ENCODE measurements at regions not wholly inside any gene's neighbourhood (a gene's known extent, or its start where the extent isn't known, plus 50 kb on each side); places are given as distances from the start of the nearest gene placed in this dataset.

GRCh38 chr13:47279920-47280319 lies 383.1 kb upstream of the HTR2A start:
- TF ChIP-seq POLR2A (IDR thresholded peaks at IDR 0.05; ENCODE audit: low read depth) (no peak), POLR2AphosphoS5 (IDR thresholded peaks at IDR 0.05) (no peak), CTCF (IDR thresholded peaks at IDR 0.05) (no peak)

All from esophagus muscularis mucosa (tissue), 3 donors.